Trophoblast cell (in vitro differentiated cells and primary cell): ENCODE measurements at regions not wholly inside any gene's neighbourhood (a gene's known extent, or its start where the extent isn't known, plus 50 kb on each side); places are given as distances from the start of the nearest gene placed in this dataset.

Experiments used
- DNase-seq, 2 donors: peaks; one replicate each; pipeline ENCODE4 v3.0.0-alpha.2; 2016
- H2AFZ ChIP-seq: 2 replicates; pipeline ENCODE4 v1.6.1; 2013; ENCODE audit warnings: low read length, moderate library complexity, mild to moderate bottlenecking; ENCODE audit not compliant: insufficient read depth, poor library complexity
- H2AK5ac ChIP-seq: 2 replicates; pipeline ENCODE4 v1.6.1; 2013; ENCODE audit warnings: mild to moderate bottlenecking, low read length
- H2BK120ac ChIP-seq: 2 replicates; pipeline ENCODE4 v1.6.1; 2013; ENCODE audit warnings: low read length, mild to moderate bottlenecking, moderate library complexity; ENCODE audit not compliant: insufficient read depth, poor library complexity
- H2BK12ac ChIP-seq: 2 replicates; pipeline ENCODE4 v1.6.1; 2013; ENCODE audit warnings: mild to moderate bottlenecking, low read length, moderate library complexity
- H2BK5ac ChIP-seq: 2 replicates; pipeline ENCODE4 v1.6.1; 2013; ENCODE audit warnings: low read length, low read depth, moderate library complexity, mild to moderate bottlenecking; ENCODE audit not compliant: poor library complexity
- H3K14ac ChIP-seq: 2 replicates; pipeline ENCODE4 v1.6.1; 2013; ENCODE audit warnings: mild to moderate bottlenecking, low read length
- H3K18ac ChIP-seq: 2 replicates; pipeline ENCODE4 v1.6.1; 2013; ENCODE audit warnings: mild to moderate bottlenecking, low read length
- H3K23ac ChIP-seq: 2 replicates; pipeline ENCODE4 v1.6.1; 2013; ENCODE audit warnings: low read length
- H3K27ac ChIP-seq: 2 replicates; pipeline ENCODE4 v1.5.1; 2013; ENCODE audit warnings: low read depth, mild to moderate bottlenecking, inconsistent platforms, low read length, moderate library complexity
- H3K27me3 ChIP-seq: 2 replicates; pipeline ENCODE4 v1.6.1; 2013; ENCODE audit warnings: inconsistent platforms, mild to moderate bottlenecking, low read length, moderate library complexity; ENCODE audit not compliant: insufficient read depth
- H3K36me3 ChIP-seq, 2 experiments: 1 replicate in 1 of 2; 2 replicates in 1 of 2; pipeline ENCODE4 v1.6.1; 2013; ENCODE audit warnings: low read length in 2 of 2, mild to moderate bottlenecking in 2 of 2, moderate library complexity in 1 of 2; ENCODE audit not compliant: insufficient read depth in 2 of 2, control insufficient read depth in 1 of 2
- H3K4ac ChIP-seq: 2 replicates; pipeline ENCODE4 v1.6.1; 2013; ENCODE audit warnings: low read depth, mild to moderate bottlenecking, low read length, moderate library complexity
- H3K4me1 ChIP-seq, 2 experiments: 1 replicate in 1 of 2; 2 replicates in 1 of 2; pipeline ENCODE4 v1.6.1; 2013; ENCODE audit warnings: low read length in 2 of 2, mild to moderate bottlenecking in 2 of 2, moderate library complexity in 1 of 2; ENCODE audit not compliant: insufficient read depth in 2 of 2, control insufficient read depth in 1 of 2
- H3K4me2 ChIP-seq: 2 replicates; pipeline ENCODE4 v1.6.1; 2013; ENCODE audit warnings: inconsistent platforms, mild to moderate bottlenecking, low read length, moderate library complexity
- H3K4me3 ChIP-seq: 2 replicates; pipeline ENCODE4 v1.5.1; 2013; ENCODE audit warnings: mild to moderate bottlenecking, low read depth, low read length, inconsistent platforms
- H3K79me1 ChIP-seq: one replicate; pipeline ENCODE4 v1.6.1; 2013; ENCODE audit warnings: low read length
- H3K79me2 ChIP-seq: 2 replicates; pipeline ENCODE4 v1.6.1; 2013; ENCODE audit warnings: low read length, mild to moderate bottlenecking; ENCODE audit not compliant: control insufficient read depth, insufficient read depth, poor library complexity
- H3K9ac ChIP-seq: 2 replicates; pipeline ENCODE4 v1.6.1; 2013; ENCODE audit warnings: mild to moderate bottlenecking, low read length
- H3K9me3 ChIP-seq: 2 replicates; pipeline ENCODE4 v1.6.1; 2013; ENCODE audit warnings: low read depth, mild to moderate bottlenecking, control low read depth, inconsistent platforms, low read length; ENCODE audit not compliant: insufficient read depth
- H4K12ac ChIP-seq: 2 replicates; pipeline ENCODE4 v1.6.1; 2013; ENCODE audit warnings: low read depth, mild to moderate bottlenecking, low read length, moderate library complexity
- H4K8ac ChIP-seq: 2 replicates; pipeline ENCODE4 v1.6.1; 2013; ENCODE audit warnings: low read depth, mild to moderate bottlenecking, low read length, moderate library complexity
- H4K91ac ChIP-seq: one replicate; pipeline ENCODE4 v1.6.1; 2013; ENCODE audit warnings: low read depth, mild to moderate bottlenecking, low read length, moderate library complexity
- WGBS: extraction: QIAGEN DNeasy Blood & Tissue Kit; methylation state at CpG from one replicate; pipeline ENCODE4 v1.1.7; 2013; ENCODE audit warnings: missing lambda C conversion rate; ENCODE audit not compliant: insufficient read length, insufficient coverage; ENCODE audit errors: extremely low coverage; 5-methylcytosine and 5-hydroxymethylcytosine counted together

DNA sequence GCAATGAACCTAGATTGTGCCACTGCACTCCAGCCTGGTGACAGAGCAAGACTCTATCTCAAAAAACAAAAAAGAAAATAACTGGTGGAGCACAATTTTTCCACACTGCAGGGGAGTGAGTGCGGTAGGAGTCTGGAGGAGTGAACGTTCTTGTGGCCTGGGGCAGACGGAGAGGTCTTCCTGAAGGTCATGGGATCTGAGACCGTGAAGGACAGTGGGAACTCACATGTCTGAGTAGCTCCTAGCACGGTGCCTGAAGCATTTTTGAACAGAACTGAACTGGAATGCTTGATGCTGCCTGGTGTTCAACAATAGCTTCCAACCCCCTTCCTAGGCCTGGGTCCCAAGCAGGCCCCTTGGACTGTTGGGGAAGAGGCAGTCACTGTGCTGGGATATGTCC is 84.3 kb upstream of the PODXL start:
- no CpG with 5 or more reads among the region's 5 CpGs for WGBS
- H3K36me3 ChIP-seq = no peaks in the 10 kb centered on the region

GRCh38 chr7:131638641-131639430 is 82.4 kb upstream of the PODXL start:
- Histone ChIP-seq H3K36me3 (no peaks in the 10 kb centered on the region), H3K4me3 (peak overlapping the region; percentile 21), H3K79me2 (peaks cover 2% of the 10 kb centered on the region), H3K27me3 (no peaks in the 10 kb centered on the region), H3K4me2 (peak overlapping the region; percentile 34), H2BK12ac (peak overlapping the region; percentile 68), H4K91ac (peak overlapping the region; percentile 93), H4K8ac (peak overlapping the region; percentile 80), H3K23ac (no peak overlapping the region), H4K12ac (no peak overlapping the region), H2AK5ac (peak overlapping the region; percentile 66), H2AFZ (peak overlapping the region; percentile 12), H2BK120ac (peak overlapping the region; percentile 84), H3K9ac (no peak overlapping the region), H3K9me3 (no peaks in the 10 kb centered on the region), H2BK5ac (peak overlapping the region; percentile 81), H3K27ac (peak overlapping the region; percentile 45), H3K4me1 (peaks cover 31 to 39% of the 10 kb centered on the region in 2 experiments), H3K18ac (peak overlapping the region; percentile 81), H3K14ac (peak overlapping the region; percentile 88), H3K4ac (peak overlapping the region; percentile 77), H3K79me1 (peaks cover 15% of the 10 kb centered on the region)
- no CpG with 5 or more reads among the region's 10 CpGs for WGBS
- DNase-seq = peak in 1 of 2 donors; percentile 7

More for the DNA sequence above, 84.3 kb upstream of the PODXL start:
- DNase-seq = no peak
- H3K4ac ChIP-seq = no peak overlapping the region
- no peak overlapping the region for H3K9ac ChIP-seq
- peaks cover 30 to 38% of the 10 kb centered on the region in 2 experiments for H3K4me1 ChIP-seq
- H3K27ac ChIP-seq = no peak overlapping the region
- H3K79me2 ChIP-seq = peaks cover 2% of the 10 kb centered on the region
- H3K14ac ChIP-seq = no peak overlapping the region
- H2BK12ac ChIP-seq = no peak overlapping the region
- H3K4me3 ChIP-seq = no peak overlapping the region
- H3K4me2 ChIP-seq = no peak overlapping the region
- H3K27me3 ChIP-seq = no peaks in the 10 kb centered on the region
- no peaks in the 10 kb centered on the region for H3K9me3 ChIP-seq
- H3K18ac ChIP-seq = no peak overlapping the region
- H3K23ac ChIP-seq = no peak overlapping the region
- H2AFZ ChIP-seq = no peak overlapping the region
- peaks cover 15% of the 10 kb centered on the region for H3K79me1 ChIP-seq
- no peak overlapping the region for H2BK5ac ChIP-seq
- no peak overlapping the region for H4K91ac ChIP-seq
- H2AK5ac ChIP-seq = no peak overlapping the region
- H4K8ac ChIP-seq = no peak overlapping the region
- no peak overlapping the region for H4K12ac ChIP-seq
- H2BK120ac ChIP-seq = no peak overlapping the region

- H2BK5ac ChIP-seq = peak overlapping the region; percentile 81
- H2BK120ac ChIP-seq = peak overlapping the region; percentile 84
- H3K9me3 ChIP-seq = no peaks in the 10 kb centered on the region
- peak overlapping the region; percentile 45 for H3K27ac ChIP-seq
- H3K4me3 ChIP-seq = no peak overlapping the region
- no peak overlapping the region for H3K14ac ChIP-seq
- no CpG with 5 or more reads among the region's 8 CpGs for WGBS
- DNase-seq = no peak
- H2AK5ac ChIP-seq = no peak overlapping the region
- no peak overlapping the region for H4K12ac ChIP-seq
- H2BK12ac ChIP-seq = peak overlapping the region; percentile 63
- no peak overlapping the region for H3K4ac ChIP-seq
- H3K18ac ChIP-seq = no peak overlapping the region
- H3K9ac ChIP-seq = no peak overlapping the region
- H3K23ac ChIP-seq = no peak overlapping the region
- peaks cover 18% of the 10 kb centered on the region for H3K79me1 ChIP-seq
- H3K36me3 ChIP-seq = no peaks in the 10 kb centered on the region
- peaks cover 40 to 45% of the 10 kb centered on the region in 2 experiments for H3K4me1 ChIP-seq
- H2AFZ ChIP-seq = no peak overlapping the region
- H3K79me2 ChIP-seq = peaks cover 2% of the 10 kb centered on the region
- no peaks in the 10 kb centered on the region for H3K27me3 ChIP-seq
- no peak overlapping the region for H4K8ac ChIP-seq
- H3K4me2 ChIP-seq = no peak overlapping the region
- peak overlapping the region; percentile 93 for H4K91ac ChIP-seq
Measured at GRCh38 chr7:131637859-131638258, 81.4 kb upstream of the PODXL start.

GRCh38 chr7:131636092-131636491 is 79.7 kb upstream of the PODXL start:
- H2AFZ ChIP-seq = no peak overlapping the region
- no peak overlapping the region for H3K14ac ChIP-seq
- WGBS = no CpG with 5 or more reads among the region's 13 CpGs
- H3K9ac ChIP-seq = no peak overlapping the region
- H3K79me1 ChIP-seq = peaks cover 19% of the 10 kb centered on the region
- no peak overlapping the region for H3K18ac ChIP-seq
- H3K23ac ChIP-seq = no peak overlapping the region
- no peaks in the 10 kb centered on the region for H3K27me3 ChIP-seq
- H2AK5ac ChIP-seq = peak overlapping the region; percentile 6
- peak overlapping the region; percentile 19 for H2BK12ac ChIP-seq
- H2BK120ac ChIP-seq = no peak overlapping the region
- peaks cover 2% of the 10 kb centered on the region for H3K79me2 ChIP-seq
- no peaks in the 10 kb centered on the region for H3K9me3 ChIP-seq
- no peak overlapping the region for H3K4ac ChIP-seq
- H3K4me1 ChIP-seq = peaks cover 31 to 38% of the 10 kb centered on the region in 2 experiments
- H3K27ac ChIP-seq = no peak overlapping the region
- H4K12ac ChIP-seq = no peak overlapping the region
- no peaks in the 10 kb centered on the region for H3K36me3 ChIP-seq
- DNase-seq = no peak
- H4K8ac ChIP-seq = no peak overlapping the region
- no peak overlapping the region for H3K4me3 ChIP-seq
- no peak overlapping the region for H3K4me2 ChIP-seq
- no peak overlapping the region for H2BK5ac ChIP-seq
- H4K91ac ChIP-seq = peak overlapping the region; percentile 1
